ENCODE measurements at regions not wholly inside any gene's neighbourhood (a gene's known extent, or its start where the extent isn't known, plus 50 kb on each side); places are given as distances from the start of the nearest gene placed in this dataset.

DNA sequence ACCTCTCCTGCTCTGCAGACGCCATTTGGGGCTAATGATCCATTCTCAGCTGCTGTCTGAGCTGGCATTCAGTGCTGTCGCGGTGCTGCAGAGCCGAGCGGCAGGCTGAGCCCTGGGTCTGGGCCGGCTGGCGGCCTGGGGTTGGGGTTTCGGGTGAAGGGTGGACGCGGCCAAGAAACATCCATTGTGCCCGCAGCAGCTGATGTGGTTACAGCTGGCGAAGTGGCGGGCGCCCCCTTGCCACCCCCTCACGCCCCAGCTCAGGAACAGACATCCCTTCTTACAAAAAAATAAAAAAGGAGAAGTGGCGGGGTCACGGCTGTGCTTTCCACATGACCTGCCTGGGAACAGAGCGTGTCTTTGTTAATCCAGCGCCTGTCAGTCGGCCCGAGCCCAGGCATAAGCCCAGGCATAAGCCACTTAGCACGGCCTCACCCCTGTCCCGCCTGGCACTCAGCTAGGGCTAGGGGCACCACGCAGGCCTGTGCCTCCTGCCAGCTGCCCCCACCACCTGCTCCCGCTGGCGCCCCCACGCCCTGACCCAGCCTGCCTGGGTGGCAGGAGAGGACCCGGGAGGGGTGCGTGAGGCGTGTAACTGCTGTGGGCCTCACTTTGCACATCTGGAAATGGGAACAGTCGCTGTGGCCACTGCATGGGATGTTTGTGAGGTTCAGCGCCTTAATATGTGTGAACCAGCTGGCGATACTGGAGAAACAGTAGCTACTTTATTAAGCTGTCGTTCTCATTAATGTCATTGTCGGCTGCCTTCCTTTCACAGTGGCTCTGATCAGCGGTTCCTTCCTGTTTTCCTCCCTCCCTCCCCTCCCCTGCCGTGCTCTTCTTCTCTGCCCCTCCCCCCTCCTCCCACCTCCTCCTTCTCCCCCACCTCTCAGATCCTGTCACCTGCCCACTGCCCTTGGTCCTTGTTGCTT is 197.7 kb upstream of the CIBAR2 start:
- no peaks in the 10 kb centered on the region for H3K36me3 ChIP-seq (replicated peaks in 1 of 2; ENCODE audit: control insufficient read depth in 1 of 2, insufficient read depth in 2 of 2, low read length in 1 of 2)
- no peaks in the 10 kb centered on the region for H3K79me2 ChIP-seq (ENCODE audit: insufficient read depth)
- H3K27me3 ChIP-seq (ENCODE audit: insufficient read depth), result no peaks in the 10 kb centered on the region
- peaks cover 0 to 54% of the 10 kb centered on the region in 2 experiments; a peak in 1 of 4 replicates for H3K4me1 ChIP-seq (ENCODE audit: control insufficient read depth in 1 of 2, insufficient read depth in 2 of 2, low read depth in 1 of 2, low read length in 1 of 2)
- H3K4me2 ChIP-seq, result no peak overlapping the region
- TF ChIP-seq JUND (IDR thresholded peaks at IDR 0.05), result no peak
- CTCF ChIA-PET, result interaction anchor here (0.6 to 3.8 kb wide), 6 partner anchors 17 to 64 kb away, joined by 3 to 19 read pairs (median 6); no protein-coding TSS in a partner anchor
- no peak overlapping the region for H2AFZ ChIP-seq (ENCODE audit: low read depth)
- H3F3A ChIP-seq (replicated peaks; ENCODE audit: insufficient read depth), result no peaks in the 10 kb centered on the region
- no peak overlapping the region for H3K4me3 ChIP-seq (ENCODE audit: low read depth in 2 of 2, low read length in 1 of 2)
- H3K9me2 ChIP-seq, result no peaks in the 10 kb centered on the region
- peak overlapping the region in 1 of 2 experiments; percentile 76; a peak in 2 of 4 replicates for H3K27ac ChIP-seq (ENCODE audit: low read depth in 2 of 2, low read length in 1 of 2)
- no peaks in the 10 kb centered on the region for H3K9me3 ChIP-seq
- no peak overlapping the region for H3K9ac ChIP-seq
- POLR2A ChIA-PET, result no interaction called here
- WGBS (ENCODE audit: low lambda C conversion rate), result 90% methylated on average over 29 of the region's 37 CpGs
- peaks cover 3% of the 10 kb centered on the region; the same call in 1 of the 2 replicates for H4K20me1 ChIP-seq (ENCODE audit: insufficient read depth)
- peak; percentile 68 for DNase-seq

DNA sequence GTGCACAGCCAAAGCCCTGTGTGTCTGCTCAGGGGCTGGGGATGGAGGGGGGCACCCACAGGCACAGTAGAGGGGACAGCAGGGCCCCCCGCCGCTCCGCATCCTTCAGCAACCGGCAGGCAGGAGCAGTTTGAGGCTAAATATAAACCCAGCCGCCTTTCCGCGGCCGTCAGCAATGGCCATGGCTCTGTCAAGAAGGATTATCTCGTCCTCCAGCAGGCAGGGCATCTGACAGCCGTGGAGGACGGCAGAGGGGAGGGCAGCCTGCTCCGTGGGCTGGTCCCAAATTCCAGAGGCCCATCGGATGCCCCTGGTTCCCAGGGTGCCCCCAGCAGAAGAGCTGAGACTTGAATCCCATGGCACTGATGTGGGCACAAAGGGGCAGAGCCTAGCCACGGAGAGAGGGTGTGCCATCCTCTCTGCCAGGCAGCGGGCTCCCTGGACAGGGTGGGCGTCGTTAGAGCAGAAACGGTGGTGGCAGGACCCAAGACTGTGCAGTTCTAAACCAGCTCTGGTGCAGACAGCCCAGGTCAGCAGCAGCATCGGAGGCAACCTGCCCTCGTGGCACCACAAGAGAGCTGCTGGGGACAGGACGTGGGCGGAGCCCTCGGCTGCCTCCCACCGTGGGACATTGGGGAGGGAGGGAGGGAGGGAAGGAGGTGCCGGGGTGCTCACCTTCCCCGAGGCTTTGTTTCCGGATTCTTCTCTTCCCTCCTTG is 198.8 kb upstream of the CIBAR2 start:
- Histone ChIP-seq H3K4me3 (ENCODE audit: low read depth in 2 of 2, low read length in 1 of 2) (no peak overlapping the region), H3F3A (replicated peaks; ENCODE audit: insufficient read depth) (no peaks in the 10 kb centered on the region), H3K4me2 (no peak overlapping the region), H3K9me3 (no peaks in the 10 kb centered on the region), H3K79me2 (ENCODE audit: insufficient read depth) (no peaks in the 10 kb centered on the region), H4K20me1 (ENCODE audit: insufficient read depth) (peaks cover 6% of the 10 kb centered on the region; the same call in 1 of the 2 replicates), H3K9me2 (no peaks in the 10 kb centered on the region), H2AFZ (ENCODE audit: low read depth) (no peak overlapping the region), H3K9ac (no peak overlapping the region), H3K4me1 (ENCODE audit: control insufficient read depth in 1 of 2, insufficient read depth in 2 of 2, low read depth in 1 of 2, low read length in 1 of 2) (peaks cover 0 to 64% of the 10 kb centered on the region in 2 experiments; a peak in 1 of 4 replicates), H3K27me3 (ENCODE audit: insufficient read depth) (no peaks in the 10 kb centered on the region), H3K27ac (ENCODE audit: low read depth in 2 of 2, low read length in 1 of 2) (peak overlapping the region in 1 of 2 experiments; percentile 3; a peak in 1 of 4 replicates), H3K36me3 (replicated peaks in 1 of 2; ENCODE audit: control insufficient read depth in 1 of 2, insufficient read depth in 2 of 2, low read length in 1 of 2) (no peaks in the 10 kb centered on the region)
- ChIA-PET POLR2A (no interaction called here), CTCF (interaction anchor here (1.0 to 3.8 kb wide), 5 partner anchors 9 to 57 kb away, joined by 3 to 19 read pairs (median 3); no protein-coding TSS in a partner anchor)
- TF ChIP-seq CHD2 (IDR thresholded peaks at IDR 0.05; ENCODE audit: low read length, partially characterized antibody) (no peak), CTCF (IDR thresholded peaks at IDR 0.05) (no peak), RFX5 (IDR thresholded peaks at IDR 0.05; ENCODE audit: low read length) (no peak), NFIC (IDR thresholded peaks at IDR 0.05; ENCODE audit: borderline replicate concordance) (no peak), SIN3A (IDR thresholded peaks at IDR 0.05; ENCODE audit: borderline replicate concordance, low read depth, low read length) (no peak), EP300 (IDR thresholded peaks at IDR 0.05; ENCODE audit: borderline replicate concordance in 1 of 2, low read depth in 1 of 2, low read length in 1 of 2) (no peak), EZH2phosphoT487 (IDR thresholded peaks at IDR 0.05; ENCODE audit: borderline replicate concordance, low read depth) (no peak), POLR2AphosphoS5 (IDR thresholded peaks at IDR 0.05; ENCODE audit: low read depth, low read length) (no peak), RAD21 (IDR thresholded peaks at IDR 0.05; ENCODE audit: low read length) (no peak), SMC3 (IDR thresholded peaks at IDR 0.05; ENCODE audit: low read depth, low read length) (no peak), GABPA (IDR thresholded peaks at IDR 0.05; ENCODE audit: low read depth) (no peak), MXI1 (IDR thresholded peaks at IDR 0.05; ENCODE audit: low read depth, low read length) (no peak)
- TF ChIP-seq, protein P1, sequence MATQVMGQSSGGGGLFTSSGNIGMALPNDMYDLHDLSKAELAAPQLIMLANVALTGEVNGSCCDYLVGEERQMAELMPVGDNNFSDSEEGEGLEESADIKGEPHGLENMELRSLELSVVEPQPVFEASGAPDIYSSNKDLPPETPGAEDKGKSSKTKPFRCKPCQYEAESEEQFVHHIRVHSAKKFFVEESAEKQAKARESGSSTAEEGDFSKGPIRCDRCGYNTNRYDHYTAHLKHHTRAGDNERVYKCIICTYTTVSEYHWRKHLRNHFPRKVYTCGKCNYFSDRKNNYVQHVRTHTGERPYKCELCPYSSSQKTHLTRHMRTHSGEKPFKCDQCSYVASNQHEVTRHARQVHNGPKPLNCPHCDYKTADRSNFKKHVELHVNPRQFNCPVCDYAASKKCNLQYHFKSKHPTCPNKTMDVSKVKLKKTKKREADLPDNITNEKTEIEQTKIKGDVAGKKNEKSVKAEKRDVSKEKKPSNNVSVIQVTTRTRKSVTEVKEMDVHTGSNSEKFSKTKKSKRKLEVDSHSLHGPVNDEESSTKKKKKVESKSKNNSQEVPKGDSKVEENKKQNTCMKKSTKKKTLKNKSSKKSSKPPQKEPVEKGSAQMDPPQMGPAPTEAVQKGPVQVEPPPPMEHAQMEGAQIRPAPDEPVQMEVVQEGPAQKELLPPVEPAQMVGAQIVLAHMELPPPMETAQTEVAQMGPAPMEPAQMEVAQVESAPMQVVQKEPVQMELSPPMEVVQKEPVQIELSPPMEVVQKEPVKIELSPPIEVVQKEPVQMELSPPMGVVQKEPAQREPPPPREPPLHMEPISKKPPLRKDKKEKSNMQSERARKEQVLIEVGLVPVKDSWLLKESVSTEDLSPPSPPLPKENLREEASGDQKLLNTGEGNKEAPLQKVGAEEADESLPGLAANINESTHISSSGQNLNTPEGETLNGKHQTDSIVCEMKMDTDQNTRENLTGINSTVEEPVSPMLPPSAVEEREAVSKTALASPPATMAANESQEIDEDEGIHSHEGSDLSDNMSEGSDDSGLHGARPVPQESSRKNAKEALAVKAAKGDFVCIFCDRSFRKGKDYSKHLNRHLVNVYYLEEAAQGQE (IDR thresholded peaks at IDR 0.05; ENCODE audit: low read depth, low read length), result no peak
- TF ChIP-seq, protein P2, sequence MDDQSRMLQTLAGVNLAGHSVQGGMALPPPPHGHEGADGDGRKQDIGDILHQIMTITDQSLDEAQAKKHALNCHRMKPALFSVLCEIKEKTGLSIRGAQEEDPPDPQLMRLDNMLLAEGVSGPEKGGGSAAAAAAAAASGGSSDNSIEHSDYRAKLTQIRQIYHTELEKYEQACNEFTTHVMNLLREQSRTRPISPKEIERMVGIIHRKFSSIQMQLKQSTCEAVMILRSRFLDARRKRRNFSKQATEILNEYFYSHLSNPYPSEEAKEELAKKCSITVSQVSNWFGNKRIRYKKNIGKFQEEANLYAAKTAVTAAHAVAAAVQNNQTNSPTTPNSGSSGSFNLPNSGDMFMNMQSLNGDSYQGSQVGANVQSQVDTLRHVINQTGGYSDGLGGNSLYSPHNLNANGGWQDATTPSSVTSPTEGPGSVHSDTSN (IDR thresholded peaks at IDR 0.05), result no peak
- TF ChIP-seq, protein P3, sequence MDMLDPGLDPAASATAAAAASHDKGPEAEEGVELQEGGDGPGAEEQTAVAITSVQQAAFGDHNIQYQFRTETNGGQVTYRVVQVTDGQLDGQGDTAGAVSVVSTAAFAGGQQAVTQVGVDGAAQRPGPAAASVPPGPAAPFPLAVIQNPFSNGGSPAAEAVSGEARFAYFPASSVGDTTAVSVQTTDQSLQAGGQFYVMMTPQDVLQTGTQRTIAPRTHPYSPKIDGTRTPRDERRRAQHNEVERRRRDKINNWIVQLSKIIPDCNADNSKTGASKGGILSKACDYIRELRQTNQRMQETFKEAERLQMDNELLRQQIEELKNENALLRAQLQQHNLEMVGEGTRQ (IDR thresholded peaks at IDR 0.05; ENCODE audit: borderline replicate concordance, low read depth, low read length), result no peak
- DNase-seq, result no peak
- 93% methylated on average over 10 of the region's 27 CpGs for WGBS (ENCODE audit: low lambda C conversion rate)
